Caco-2 (cell line): ENCODE measurements at regions not wholly inside any gene's neighbourhood (a gene's known extent, or its start where the extent isn't known, plus 50 kb on each side); places are given as distances from the start of the nearest gene placed in this dataset.

Source experiments
- BruUV-seq: library from RNA; stranded (reverse); fragments of 400-500 nt; replicated peaks from 2 replicates; lab custom pipeline; 2021; lab: Mats Ljungman, UMichigan
- CTCF ChIA-PET: fragments of 300-600 bp; sonication (Branson Sonifier 250); formaldehyde crosslinking; loops from one replicate; lab custom pipeline; 2022; ENCODE audit warnings: antibody characterized with exemption; lab: Charles Lee
- POLR2A ChIA-PET: fragments of 300-600 bp; sonication (Branson Sonifier 250); formaldehyde crosslinking; loops from one replicate; lab custom pipeline; 2022; ENCODE audit warnings: antibody characterized with exemption; lab: Charles Lee
- DNase-seq, 2 experiments: peaks; one replicate each; pipeline versions ENCODE4 v3.0.0 to v3.0.0-alpha.2; 2020 to 2022
- H3K27me3 ChIP-seq: replicated peaks from 2 replicates; pipeline ENCODE4 v1.6.0; 2011; ENCODE audit warnings: low read length; ENCODE audit not compliant: control insufficient read depth, insufficient read depth
- H3K36me3 ChIP-seq: 2 replicates; pipeline ENCODE4 v1.5.1; 2011; ENCODE audit warnings: low read length; ENCODE audit not compliant: control insufficient read depth, insufficient read depth
- H3K4me1 ChIP-seq: fragments of 250-450 bp; sonication (Bioruptor Pico); 2 replicates; pipeline ENCODE4 v1.5.1; 2020; ENCODE audit warnings: mild to moderate bottlenecking
- H3K4me3 ChIP-seq: 2 replicates; pipeline ENCODE4 v1.5.1; 2011; ENCODE audit warnings: low read depth, mild to moderate bottlenecking, control low read depth, low read length
- H3K9me3 ChIP-seq: fragments of 250-450 bp; sonication (Bioruptor Pico); 2 replicates; pipeline ENCODE4 v1.5.1; 2020; ENCODE audit warnings: mild to moderate bottlenecking, moderate library complexity
- H3K27ac Mint-ChIP-seq: one replicate; pipeline ENCODE4 v1.8.0; 2022; ENCODE audit warnings: mixed read lengths; ENCODE audit not compliant: unreplicated experiment
- H3K27me3 Mint-ChIP-seq: one replicate; pipeline ENCODE4 v1.8.0; 2022; ENCODE audit warnings: mixed read lengths; ENCODE audit not compliant: insufficient read depth, unreplicated experiment
- H3K36me3 Mint-ChIP-seq: one replicate; pipeline ENCODE4 v1.8.0; 2022; ENCODE audit warnings: mild to moderate bottlenecking, mixed read lengths; ENCODE audit not compliant: insufficient read depth, unreplicated experiment
- H3K4me1 Mint-ChIP-seq: one replicate; pipeline ENCODE4 v1.8.0; 2022; ENCODE audit warnings: low read depth, mixed read lengths; ENCODE audit not compliant: unreplicated experiment
- H3K4me3 Mint-ChIP-seq: one replicate; pipeline ENCODE4 v1.8.0; 2022; ENCODE audit warnings: mild to moderate bottlenecking, moderate library complexity, mixed read lengths; ENCODE audit not compliant: unreplicated experiment
- H3K9me3 Mint-ChIP-seq: one replicate; pipeline ENCODE4 v1.8.0; 2022; ENCODE audit warnings: mixed read lengths; ENCODE audit not compliant: unreplicated experiment
- intact Hi-C: fragments of 100-400 bp; cut with micrococcal nuclease; formaldehyde crosslinking; loops from one replicate; pipeline ENCODE4 v1.10.0; 2022; ENCODE audit not compliant: unreplicated experiment
- TF ChIP-seq, protein P1 (sequence below), 2 experiments: fragments of 200-600 bp in 1 of 2; IDR thresholded peaks; 1 replicate in 1 of 2; 2 replicates in 1 of 2; pipeline versions ENCODE4 v1.5.1 to v1.8.0; 2011 to 2022; ENCODE audit warnings: antibody characterized with exemption in 1 of 2, control low read depth in 1 of 2, inconsistent platforms in 1 of 2, low read depth in 1 of 2, low read length in 1 of 2, mild to moderate bottlenecking in 1 of 2, moderate library complexity in 1 of 2; ENCODE audit not compliant: insufficient read depth in 1 of 2, severe bottlenecking in 1 of 2, unreplicated experiment in 1 of 2

DNA sequence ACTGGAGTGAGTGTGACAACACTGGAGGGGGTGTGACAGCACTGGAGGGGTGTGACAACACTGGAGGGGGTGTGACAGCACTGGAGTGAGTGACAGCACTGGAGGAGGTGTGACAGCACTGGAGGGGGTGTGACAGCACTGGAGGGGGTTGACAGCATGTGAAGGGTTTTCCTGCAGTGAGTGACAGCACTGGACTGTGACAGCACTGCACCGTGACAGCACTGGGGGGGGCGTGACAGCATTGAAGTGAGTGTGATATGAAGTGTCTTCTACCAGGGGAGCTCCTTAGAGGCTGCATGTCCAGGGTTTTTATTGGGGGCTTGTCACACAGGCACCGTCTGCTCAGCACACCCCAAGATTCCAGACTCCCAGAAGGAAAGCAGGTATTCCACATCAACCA lies 274.8 kb downstream of the TEX29 start:
- Mint-ChIP-seq H3K27me3 (peaks cover 17% of the 10 kb centered on the region), H3K9me3 (peaks cover 8% of the 10 kb centered on the region), H3K36me3 (no peaks in the 10 kb centered on the region), H3K27ac (no peak overlapping the region), H3K4me1 (no peaks in the 10 kb centered on the region), H3K4me3 (no peak overlapping the region)
- CTCF ChIA-PET = no interaction called here
- H3K27me3 ChIP-seq = no peaks in the 10 kb centered on the region
- POLR2A ChIA-PET = no interaction called here
- intact Hi-C loops = no loop called here
- H3K9me3 ChIP-seq = no peaks in the 10 kb centered on the region
- H3K36me3 ChIP-seq = no peaks in the 10 kb centered on the region
- TF ChIP-seq, protein P1, sequence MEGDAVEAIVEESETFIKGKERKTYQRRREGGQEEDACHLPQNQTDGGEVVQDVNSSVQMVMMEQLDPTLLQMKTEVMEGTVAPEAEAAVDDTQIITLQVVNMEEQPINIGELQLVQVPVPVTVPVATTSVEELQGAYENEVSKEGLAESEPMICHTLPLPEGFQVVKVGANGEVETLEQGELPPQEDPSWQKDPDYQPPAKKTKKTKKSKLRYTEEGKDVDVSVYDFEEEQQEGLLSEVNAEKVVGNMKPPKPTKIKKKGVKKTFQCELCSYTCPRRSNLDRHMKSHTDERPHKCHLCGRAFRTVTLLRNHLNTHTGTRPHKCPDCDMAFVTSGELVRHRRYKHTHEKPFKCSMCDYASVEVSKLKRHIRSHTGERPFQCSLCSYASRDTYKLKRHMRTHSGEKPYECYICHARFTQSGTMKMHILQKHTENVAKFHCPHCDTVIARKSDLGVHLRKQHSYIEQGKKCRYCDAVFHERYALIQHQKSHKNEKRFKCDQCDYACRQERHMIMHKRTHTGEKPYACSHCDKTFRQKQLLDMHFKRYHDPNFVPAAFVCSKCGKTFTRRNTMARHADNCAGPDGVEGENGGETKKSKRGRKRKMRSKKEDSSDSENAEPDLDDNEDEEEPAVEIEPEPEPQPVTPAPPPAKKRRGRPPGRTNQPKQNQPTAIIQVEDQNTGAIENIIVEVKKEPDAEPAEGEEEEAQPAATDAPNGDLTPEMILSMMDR (IDR thresholded peaks at IDR 0.05; ENCODE audit: insufficient read depth in 1 of 2, low read depth in 1 of 2, low read length in 1 of 2, severe bottlenecking in 1 of 2, unreplicated experiment in 1 of 2) = no peak
- H3K4me1 ChIP-seq = no peaks in the 10 kb centered on the region
- no peak overlapping the region for H3K4me3 ChIP-seq
- DNase-seq = no peak
- no TSS peak for BruUV-seq

DNA sequence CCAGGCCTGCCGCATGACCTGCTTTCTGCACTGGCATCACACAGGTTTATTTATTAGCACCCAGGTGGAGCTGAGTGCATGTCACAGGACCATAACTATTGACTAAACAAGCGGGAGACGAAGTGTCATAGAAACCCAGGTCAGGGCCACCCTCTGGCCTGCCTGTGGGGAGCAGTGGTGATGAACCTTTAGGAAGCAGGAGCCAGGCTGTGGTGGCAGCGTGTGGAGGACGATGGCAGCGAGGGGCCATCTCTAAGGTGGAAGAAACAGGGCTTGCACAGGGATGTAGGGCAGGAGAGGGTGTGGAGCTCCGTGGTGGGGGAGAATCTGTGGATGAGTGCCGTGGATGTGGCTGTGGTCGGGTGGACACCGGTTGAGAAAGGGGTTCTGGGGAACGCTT lies 275.3 kb downstream of the TEX29 start:
- TF ChIP-seq, protein P1 (IDR thresholded peaks at IDR 0.05; ENCODE audit: insufficient read depth in 1 of 2, low read depth in 1 of 2, low read length in 1 of 2, severe bottlenecking in 1 of 2, unreplicated experiment in 1 of 2) = no peak
- CTCF ChIA-PET = no interaction called here
- no peak overlapping the region for H3K4me3 ChIP-seq
- no peak for DNase-seq
- no peaks in the 10 kb centered on the region for H3K27me3 ChIP-seq
- H3K36me3 ChIP-seq = no peaks in the 10 kb centered on the region
- peaks cover 3% of the 10 kb centered on the region for H3K9me3 Mint-ChIP-seq
- POLR2A ChIA-PET = no interaction called here
- no TSS peak for BruUV-seq
- no peaks in the 10 kb centered on the region for H3K4me1 Mint-ChIP-seq
- peaks cover 19% of the 10 kb centered on the region for H3K27me3 Mint-ChIP-seq
- no peak overlapping the region for H3K27ac Mint-ChIP-seq
- H3K36me3 Mint-ChIP-seq = no peaks in the 10 kb centered on the region
- intact Hi-C loops = no loop called here
- no peak overlapping the region for H3K4me3 Mint-ChIP-seq
- no peaks in the 10 kb centered on the region for H3K4me1 ChIP-seq
- no peaks in the 10 kb centered on the region for H3K9me3 ChIP-seq

DNA sequence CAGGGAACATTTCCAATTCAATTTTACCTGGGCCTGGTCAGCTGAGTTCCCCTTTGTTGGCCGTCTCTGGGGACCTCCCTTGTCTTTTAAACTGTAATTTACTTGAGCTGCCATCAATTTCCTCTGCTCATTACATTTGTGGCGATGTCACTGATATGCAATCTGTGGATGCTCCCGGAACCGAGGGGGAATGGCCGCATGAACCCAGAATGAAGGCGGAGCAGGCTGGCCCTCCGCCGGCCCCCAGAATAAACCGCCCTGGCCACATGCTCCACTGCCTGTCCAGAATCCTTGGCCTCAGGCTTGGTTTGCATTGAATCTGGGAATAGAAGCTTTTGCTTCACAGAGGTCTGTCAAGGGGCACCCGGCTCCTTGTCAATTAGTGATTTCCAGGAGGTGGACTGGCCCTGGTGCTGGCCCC lies 276.8 kb downstream of the TEX29 start:
- BruUV-seq = no TSS peak
- no peaks in the 10 kb centered on the region for H3K9me3 ChIP-seq
- no peak overlapping the region for H3K4me3 ChIP-seq
- intact Hi-C loops = no loop called here
- H3K27me3 Mint-ChIP-seq = peaks cover 16% of the 10 kb centered on the region
- ChIA-PET CTCF (no interaction called here), POLR2A (no interaction called here)
- H3K4me1 Mint-ChIP-seq = no peaks in the 10 kb centered on the region
- H3K9me3 Mint-ChIP-seq = no peaks in the 10 kb centered on the region
- H3K36me3 ChIP-seq = no peaks in the 10 kb centered on the region
- no peaks in the 10 kb centered on the region for H3K27me3 ChIP-seq
- no peaks in the 10 kb centered on the region for H3K4me1 ChIP-seq
- no peaks in the 10 kb centered on the region for H3K36me3 Mint-ChIP-seq
- H3K4me3 Mint-ChIP-seq = no peak overlapping the region
- no peak overlapping the region for H3K27ac Mint-ChIP-seq
- TF ChIP-seq, protein P1 (IDR thresholded peaks at IDR 0.05; ENCODE audit: insufficient read depth in 1 of 2, low read depth in 1 of 2, low read length in 1 of 2, severe bottlenecking in 1 of 2, unreplicated experiment in 1 of 2) = no peak
- no peak for DNase-seq
